WERI-Rb-1 (cell line): ENCODE measurements at regions not wholly inside any gene's neighbourhood (a gene's known extent, or its start where the extent isn't known, plus 50 kb on each side); places are given as distances from the start of the nearest gene placed in this dataset.

Experiments
- DNase-seq: peaks from one replicate; pipeline ENCODE4 v3.0.0-alpha.2; 2020
- H3K27ac ChIP-seq: fragments of 250-450 bp; sonication (Bioruptor Pico); 2 replicates; pipeline ENCODE4 v1.5.1; 2020; ENCODE audit warnings: mild to moderate bottlenecking, moderate library complexity
- H3K27me3 ChIP-seq: fragments of 250-450 bp; sonication (Bioruptor Pico); 2 replicates; pipeline ENCODE4 v1.5.1; 2021; ENCODE audit warnings: mild to moderate bottlenecking, low read depth, moderate library complexity; ENCODE audit not compliant: insufficient read depth, severe bottlenecking
- H3K36me3 ChIP-seq: fragments of 250-450 bp; sonication (Bioruptor Pico); 2 replicates; pipeline ENCODE4 v1.5.1; 2020; ENCODE audit warnings: mild to moderate bottlenecking, moderate library complexity
- H3K4me3 ChIP-seq: 2 replicates; pipeline ENCODE4 v1.5.1; 2011; ENCODE audit warnings: low read depth, mild to moderate bottlenecking, control low read depth, low read length
- H3K9me3 ChIP-seq: fragments of 250-450 bp; sonication (Bioruptor Pico); 2 replicates; pipeline ENCODE4 v1.5.1; 2021; ENCODE audit warnings: mild to moderate bottlenecking, moderate library complexity; ENCODE audit not compliant: severe bottlenecking
- TF ChIP-seq, protein P1 (sequence below): IDR thresholded peaks from 2 replicates; pipeline ENCODE4 v1.5.1; 2011; ENCODE audit warnings: low read depth, mild to moderate bottlenecking, control low read depth, inconsistent platforms, low read length

DNA sequence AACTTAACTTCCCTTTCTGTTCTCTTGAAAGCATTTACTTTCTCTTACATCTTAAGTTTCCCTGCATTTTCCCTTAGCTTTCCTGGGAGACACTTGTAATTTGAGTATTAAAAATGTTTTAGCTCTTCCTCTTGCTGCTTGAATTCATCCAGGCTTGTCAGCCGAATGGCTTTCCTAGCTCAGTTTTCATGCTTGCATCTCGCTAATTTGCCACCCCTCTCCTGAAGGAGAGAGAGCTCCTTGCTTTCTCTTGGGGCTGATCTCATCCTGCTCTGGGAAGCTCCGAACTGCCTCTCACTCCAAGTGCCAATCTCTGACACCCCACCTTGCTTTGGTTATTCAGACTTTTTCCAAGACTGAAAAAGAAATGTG lies 374.6 kb upstream of the TBL1XR1 start:
- Histone ChIP-seq H3K4me3 (no peak overlapping the region), H3K36me3 (no peaks in the 10 kb centered on the region), H3K27me3 (no peaks in the 10 kb centered on the region), H3K27ac (no peak overlapping the region), H3K9me3 (no peaks in the 10 kb centered on the region)
- no peak for DNase-seq
- TF ChIP-seq, protein P1, sequence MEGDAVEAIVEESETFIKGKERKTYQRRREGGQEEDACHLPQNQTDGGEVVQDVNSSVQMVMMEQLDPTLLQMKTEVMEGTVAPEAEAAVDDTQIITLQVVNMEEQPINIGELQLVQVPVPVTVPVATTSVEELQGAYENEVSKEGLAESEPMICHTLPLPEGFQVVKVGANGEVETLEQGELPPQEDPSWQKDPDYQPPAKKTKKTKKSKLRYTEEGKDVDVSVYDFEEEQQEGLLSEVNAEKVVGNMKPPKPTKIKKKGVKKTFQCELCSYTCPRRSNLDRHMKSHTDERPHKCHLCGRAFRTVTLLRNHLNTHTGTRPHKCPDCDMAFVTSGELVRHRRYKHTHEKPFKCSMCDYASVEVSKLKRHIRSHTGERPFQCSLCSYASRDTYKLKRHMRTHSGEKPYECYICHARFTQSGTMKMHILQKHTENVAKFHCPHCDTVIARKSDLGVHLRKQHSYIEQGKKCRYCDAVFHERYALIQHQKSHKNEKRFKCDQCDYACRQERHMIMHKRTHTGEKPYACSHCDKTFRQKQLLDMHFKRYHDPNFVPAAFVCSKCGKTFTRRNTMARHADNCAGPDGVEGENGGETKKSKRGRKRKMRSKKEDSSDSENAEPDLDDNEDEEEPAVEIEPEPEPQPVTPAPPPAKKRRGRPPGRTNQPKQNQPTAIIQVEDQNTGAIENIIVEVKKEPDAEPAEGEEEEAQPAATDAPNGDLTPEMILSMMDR = no peak

DNA sequence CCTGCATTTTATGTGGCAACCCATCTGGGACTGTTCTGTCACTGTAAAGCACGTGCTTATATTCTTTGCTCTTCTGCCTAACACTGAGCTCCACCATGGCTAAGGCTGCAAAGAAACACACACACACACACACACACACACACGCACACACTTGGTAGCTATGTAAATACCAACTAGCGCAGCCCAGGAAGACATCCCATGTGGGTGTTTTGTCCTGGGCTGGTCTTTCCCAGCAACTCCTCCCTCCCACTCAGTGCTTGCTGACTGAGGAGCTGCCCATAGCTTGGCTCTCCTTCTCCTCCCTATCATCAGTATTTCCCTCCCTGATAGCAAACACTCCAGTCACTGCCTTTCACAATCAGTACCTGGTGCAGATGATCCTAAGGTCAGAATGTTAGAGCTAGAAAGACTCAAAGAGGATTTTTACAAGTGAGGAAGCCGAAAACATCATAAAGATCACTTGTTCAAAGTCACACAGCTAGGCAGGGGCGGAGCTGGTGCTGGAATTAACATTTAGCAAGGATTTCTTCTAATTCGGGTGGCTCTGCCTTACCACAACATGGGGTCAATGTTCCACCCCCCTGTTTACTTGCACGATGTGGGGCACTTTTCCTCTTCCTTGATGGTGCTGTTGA lies 377.1 kb upstream of the TBL1XR1 start:
- Histone ChIP-seq H3K27me3 (no peaks in the 10 kb centered on the region), H3K9me3 (no peaks in the 10 kb centered on the region), H3K4me3 (no peak overlapping the region), H3K36me3 (no peaks in the 10 kb centered on the region), H3K27ac (no peak overlapping the region)
- DNase-seq = no peak
- TF ChIP-seq, protein P1 = no peak

DNA sequence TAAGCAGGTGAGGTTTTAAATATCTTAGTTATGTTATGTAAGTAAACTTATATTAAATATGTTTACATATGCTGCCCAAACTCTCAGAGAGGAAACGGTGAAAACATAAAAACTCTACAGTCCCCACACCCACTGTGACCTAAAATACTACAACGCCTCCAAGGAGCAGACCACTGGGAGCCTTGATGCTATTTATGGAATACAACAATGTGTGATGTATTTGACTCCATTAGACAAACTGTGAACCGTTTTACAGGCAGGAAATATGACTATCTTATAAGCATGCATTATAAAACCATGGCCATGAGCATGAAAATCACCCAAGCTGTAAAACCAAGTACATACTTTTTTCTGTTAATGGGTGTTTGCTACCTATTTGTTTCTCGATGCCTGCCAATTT lies 379.5 kb upstream of the TBL1XR1 start:
- no peaks in the 10 kb centered on the region for H3K9me3 ChIP-seq
- TF ChIP-seq, protein P1 = no peak
- no peak for DNase-seq
- no peaks in the 10 kb centered on the region for H3K27me3 ChIP-seq
- H3K4me3 ChIP-seq = no peak overlapping the region
- H3K27ac ChIP-seq = no peak overlapping the region
- no peaks in the 10 kb centered on the region for H3K36me3 ChIP-seq

- Histone ChIP-seq H3K27me3 (no peaks in the 10 kb centered on the region), H3K9me3 (peaks cover 2% of the 10 kb centered on the region), H3K4me3 (no peak overlapping the region), H3K36me3 (no peaks in the 10 kb centered on the region), H3K27ac (no peak overlapping the region)
- DNase-seq = no peak
- TF ChIP-seq, protein P1 = no peak
Measured at GRCh38 chr3:177578488-177578887, 381.2 kb upstream of the TBL1XR1 start.

DNA sequence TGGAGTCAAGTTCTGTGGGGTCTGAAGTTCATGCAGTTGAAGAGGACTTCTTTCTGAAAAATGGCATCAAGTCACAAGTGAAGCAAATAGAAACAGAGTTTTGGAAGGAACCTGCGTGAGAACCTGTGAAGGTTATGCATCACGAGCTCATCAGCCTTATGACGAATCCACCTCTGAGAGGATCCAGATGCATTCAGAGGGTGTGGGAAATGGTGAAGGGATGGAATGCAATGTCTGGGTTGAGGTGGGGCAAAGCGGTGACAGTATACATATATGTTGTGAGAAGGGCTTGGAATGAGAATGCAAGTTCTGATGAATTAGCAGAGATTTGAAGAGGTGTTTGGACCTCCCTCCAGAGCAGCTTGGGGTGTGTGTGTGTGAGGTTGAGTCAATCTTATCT lies 382.1 kb upstream of the TBL1XR1 start:
- H3K4me3 ChIP-seq = no peak overlapping the region
- H3K27ac ChIP-seq = no peak overlapping the region
- H3K27me3 ChIP-seq = no peaks in the 10 kb centered on the region

GRCh38 chr3:177580437-177580836 lies 383.2 kb upstream of the TBL1XR1 start:
- Histone ChIP-seq H3K27me3 (no peaks in the 10 kb centered on the region), H3K9me3 (peaks cover 2% of the 10 kb centered on the region), H3K36me3 (no peaks in the 10 kb centered on the region), H3K27ac (no peak overlapping the region), H3K4me3 (no peak overlapping the region)
- TF ChIP-seq, protein P1 = no peak
- no peak for DNase-seq

More for the DNA sequence above, 382.1 kb upstream of the TBL1XR1 start:
- TF ChIP-seq, protein P1 = no peak
- Histone ChIP-seq H3K9me3 (peaks cover 2% of the 10 kb centered on the region), H3K36me3 (no peaks in the 10 kb centered on the region)
- no peak for DNase-seq
